Hepatocyte (in vitro differentiated cells): ENCODE measurements at regions not wholly inside any gene's neighbourhood (a gene's known extent, or its start where the extent isn't known, plus 50 kb on each side); places are given as distances from the start of the nearest gene placed in this dataset.
"Not testable (repeated sequence)": the region's sequence is repeated elsewhere in the genome, so short reads cannot be mapped to it uniquely, and the experiment has no call there.

Source experiments
- DNase-seq: peaks from one replicate; pipeline ENCODE4 v3.0.0-alpha.2; 2016; ENCODE audit warnings: low spot score
- H2AFZ ChIP-seq: fragments of 200-600 bp; sonication (generic); 2 replicates; pipeline ENCODE4 v1.6.0; 2016; ENCODE audit warnings: antibody characterized with exemption, mild to moderate bottlenecking
- H3K27ac ChIP-seq: fragments of 200-600 bp; sonication (generic); 2 replicates; pipeline ENCODE4 v1.5.1; 2016; ENCODE audit warnings: mild to moderate bottlenecking
- H3K27me3 ChIP-seq: fragments of 200-600 bp; sonication (generic); 2 replicates; pipeline ENCODE4 v1.6.1; 2016
- H3K36me3 ChIP-seq: fragments of 200-600 bp; sonication (generic); replicated peaks from 2 replicates; pipeline ENCODE4 v1.5.1; 2016; ENCODE audit warnings: low read depth; ENCODE audit not compliant: insufficient read depth
- H3K4me1 ChIP-seq: fragments of 200-600 bp; sonication (generic); 2 replicates; pipeline ENCODE4 v1.5.1; 2016; ENCODE audit warnings: mild to moderate bottlenecking, moderate library complexity; ENCODE audit not compliant: insufficient read depth
- H3K4me2 ChIP-seq: fragments of 200-600 bp; sonication (generic); 2 replicates; pipeline ENCODE4 v1.6.0; 2016
- H3K4me3 ChIP-seq: fragments of 200-600 bp; sonication (generic); 2 replicates; pipeline ENCODE4 v1.5.1; 2016; ENCODE audit warnings: mild to moderate bottlenecking
- H3K79me2 ChIP-seq: fragments of 200-600 bp; sonication (generic); 2 replicates; pipeline ENCODE4 v1.6.0; 2017; ENCODE audit warnings: mild to moderate bottlenecking
- H3K9me2 ChIP-seq: fragments of 200-600 bp; sonication (generic); replicated peaks from 2 replicates; pipeline ENCODE4 v1.6.0; 2017; ENCODE audit warnings: mild to moderate bottlenecking; ENCODE audit not compliant: insufficient read depth
- H3K9me3 ChIP-seq: fragments of 200-600 bp; sonication (generic); 2 replicates; pipeline ENCODE4 v1.5.1; 2016; ENCODE audit warnings: low read depth, mild to moderate bottlenecking
- H4K20me1 ChIP-seq: fragments of 200-600 bp; sonication (generic); 2 replicates; pipeline ENCODE4 v1.6.0; 2016; ENCODE audit warnings: mild to moderate bottlenecking; ENCODE audit not compliant: insufficient read depth, poor library complexity, severe bottlenecking
- CTCF ChIP-seq: fragments of 200-600 bp; sonication (generic); IDR thresholded peaks from 2 replicates; pipeline ENCODE4 v1.5.1; 2016; ENCODE audit warnings: antibody characterized with exemption, mild to moderate bottlenecking; ENCODE audit not compliant: poor library complexity
- EZH2 ChIP-seq: fragments of 200-600 bp; sonication (generic); IDR thresholded peaks from 2 replicates; pipeline ENCODE4 v1.6.1; 2016; ENCODE audit warnings: antibody characterized with exemption, mild to moderate bottlenecking, borderline replicate concordance
- EZH2phosphoT487 ChIP-seq: fragments of 200-600 bp; sonication (generic); IDR thresholded peaks from one replicate; pipeline ENCODE4 v1.6.1; 2018; ENCODE audit warnings: antibody characterized with exemption, mild to moderate bottlenecking, low read depth, moderate library complexity; ENCODE audit not compliant: unreplicated experiment, severe bottlenecking
- WGBS: methylation state at CpG from one replicate; pipeline ENCODE4 v1.1.6; 2016; ENCODE audit warnings: low lambda C conversion rate; ENCODE audit errors: missing lambda C conversion rate; 5-methylcytosine and 5-hydroxymethylcytosine counted together

GRCh38 chrX:13383907-13384306 is 64.1 kb upstream of the ATXN3L start:
- Histone ChIP-seq H3K4me3 (no peak overlapping the region), H3K79me2 (no peaks in the 10 kb centered on the region), H4K20me1 (no peaks in the 10 kb centered on the region), H3K36me3 (no peaks in the 10 kb centered on the region), H3K27me3 (no peaks in the 10 kb centered on the region), H3K4me1 (peaks cover 11% of the 10 kb centered on the region), H3K27ac (no peak overlapping the region), H3K4me2 (no peak overlapping the region), H2AFZ (no peak overlapping the region), H3K9me3 (no peaks in the 10 kb centered on the region), H3K9me2 (no peaks in the 10 kb centered on the region)
- DNase-seq = no peak
- TF ChIP-seq EZH2 = no peak
- no peak for TF ChIP-seq EZH2phosphoT487
- TF ChIP-seq CTCF = no peak
- 72% methylated on average over 5 of the region's 5 CpGs for WGBS

GRCh38 chrX:13381514-13381913 is 61.7 kb upstream of the ATXN3L start:
- H3K4me1 ChIP-seq = peaks cover 14% of the 10 kb centered on the region
- WGBS = 91% methylated on average over 2 of the region's 2 CpGs
- H2AFZ ChIP-seq = no peak overlapping the region
- no peaks in the 10 kb centered on the region for H3K79me2 ChIP-seq
- no peaks in the 10 kb centered on the region for H4K20me1 ChIP-seq
- DNase-seq = no peak
- no peaks in the 10 kb centered on the region for H3K27me3 ChIP-seq
- no peak for TF ChIP-seq EZH2
- no peak for TF ChIP-seq EZH2phosphoT487
- no peak for TF ChIP-seq CTCF
- H3K4me2 ChIP-seq = no peak overlapping the region
- H3K36me3 ChIP-seq = no peaks in the 10 kb centered on the region
- no peaks in the 10 kb centered on the region for H3K9me2 ChIP-seq
- H3K9me3 ChIP-seq = no peaks in the 10 kb centered on the region
- H3K27ac ChIP-seq = no peak overlapping the region
- H3K4me3 ChIP-seq = no peak overlapping the region

- no peak for TF ChIP-seq EZH2
- TF ChIP-seq CTCF = no peak
Observed at GRCh38 chrX:13380211-13380610, 60.4 kb upstream of the ATXN3L start.

GRCh38 chrX:13378562-13379518 is 59.0 kb upstream of the ATXN3L start:
- H3K9me3 ChIP-seq, H2AFZ ChIP-seq, H3K27me3 ChIP-seq, DNase-seq, H3K36me3 ChIP-seq, H3K4me2 ChIP-seq, H3K27ac ChIP-seq, H3K9me2 ChIP-seq, H3K79me2 ChIP-seq, H3K4me3 ChIP-seq, H3K4me1 ChIP-seq, H4K20me1 ChIP-seq: not testable (repeated sequence)
- WGBS = 94% methylated on average over 54 of the region's 60 CpGs

More at GRCh38 chrX:13380211-13380610, 60.4 kb upstream of the ATXN3L start:
- Histone ChIP-seq H4K20me1 (no peaks in the 10 kb centered on the region), H3K4me2 (no peak overlapping the region), H3K79me2 (no peaks in the 10 kb centered on the region), H3K9me3 (no peaks in the 10 kb centered on the region), H3K27me3 (no peaks in the 10 kb centered on the region), H3K4me3 (no peak overlapping the region), H3K4me1 (peaks cover 12% of the 10 kb centered on the region), H3K9me2 (no peaks in the 10 kb centered on the region), H3K36me3 (no peaks in the 10 kb centered on the region), H3K27ac (no peak overlapping the region), H2AFZ (no peak overlapping the region)
- 48% methylated on average over 2 of the region's 2 CpGs for WGBS
- no peak for DNase-seq
